ENCODE measurements at regions not wholly inside any gene's neighbourhood (a gene's known extent, or its start where the extent isn't known, plus 50 kb on each side); places are given as distances from the start of the nearest gene placed in this dataset.

- peaks cover 2% of the 10 kb centered on the region for H3K9me3 Mint-ChIP-seq
- ATAC-seq (no peak), DNase-seq (ENCODE audit: low spot score in 2 of 2) (no peak)
- H3K4me3 Mint-ChIP-seq: no peak overlapping the region
- H3K27ac Mint-ChIP-seq: no peak overlapping the region
- no peaks in the 10 kb centered on the region for H3K36me3 Mint-ChIP-seq
- no peaks in the 10 kb centered on the region for H3K4me1 Mint-ChIP-seq
These were observed 114.0 kb downstream of the DRD1 start for GRCh38 chr5:175329976-175330375.

- H3K36me3 Mint-ChIP-seq: no peaks in the 10 kb centered on the region
- DNase-seq (ENCODE audit: low spot score in 2 of 2) (no peak), ATAC-seq (no peak)
- H3K4me3 Mint-ChIP-seq: no peak overlapping the region
- peaks cover 2% of the 10 kb centered on the region for H3K9me3 Mint-ChIP-seq
- no peak overlapping the region for H3K27ac Mint-ChIP-seq
- no peaks in the 10 kb centered on the region for H3K4me1 Mint-ChIP-seq
These were observed 115.3 kb downstream of the DRD1 start for GRCh38 chr5:175328687-175329086.

GRCh38 chr5:175328176-175328575, 115.8 kb downstream of the DRD1 start:
- H3K36me3 Mint-ChIP-seq: no peaks in the 10 kb centered on the region
- ATAC-seq: no peak

GRCh38 chr5:175325681-175326080, 118.3 kb downstream of the DRD1 start:
- DNase-seq (ENCODE audit: low spot score in 2 of 2) (no peak), ATAC-seq (no peak)
- H3K4me3 Mint-ChIP-seq: no peak overlapping the region
- H3K9me3 Mint-ChIP-seq: peaks cover 5% of the 10 kb centered on the region
- H3K36me3 Mint-ChIP-seq: no peaks in the 10 kb centered on the region
- no peak overlapping the region for H3K27ac Mint-ChIP-seq
- no peaks in the 10 kb centered on the region for H3K4me1 Mint-ChIP-seq

More at GRCh38 chr5:175328176-175328575, 115.8 kb downstream of the DRD1 start:
- no peak overlapping the region for H3K27ac Mint-ChIP-seq
- H3K9me3 Mint-ChIP-seq: peaks cover 2% of the 10 kb centered on the region
- no peak overlapping the region for H3K4me3 Mint-ChIP-seq
- no peak for DNase-seq (ENCODE audit: low spot score in 2 of 2)
- no peaks in the 10 kb centered on the region for H3K4me1 Mint-ChIP-seq

- peaks cover 5% of the 10 kb centered on the region for H3K9me3 Mint-ChIP-seq
- peak in 1 of 2 donors; percentile 47 for DNase-seq (ENCODE audit: low spot score in 2 of 2)
- no peak overlapping the region for H3K4me3 Mint-ChIP-seq
- no peaks in the 10 kb centered on the region for H3K36me3 Mint-ChIP-seq
- no peak for ATAC-seq
- no peaks in the 10 kb centered on the region for H3K4me1 Mint-ChIP-seq
- H3K27ac Mint-ChIP-seq: no peak overlapping the region
These were observed 122.0 kb downstream of the DRD1 start for GRCh38 chr5:175321927-175322532.

- no peak for DNase-seq (ENCODE audit: low spot score in 2 of 2)
- Mint-ChIP-seq H3K4me3 (no peak overlapping the region), H3K9me3 (peaks cover 5% of the 10 kb centered on the region), H3K36me3 (no peaks in the 10 kb centered on the region), H3K27ac (no peak overlapping the region), H3K4me1 (no peaks in the 10 kb centered on the region)
- ATAC-seq: no peak
These were observed 124.8 kb downstream of the DRD1 start for GRCh38 chr5:175319199-175319598.

- no peak for ATAC-seq
- Mint-ChIP-seq H3K9me3 (peaks cover 4% of the 10 kb centered on the region), H3K4me3 (no peak overlapping the region), H3K4me1 (no peaks in the 10 kb centered on the region), H3K36me3 (no peaks in the 10 kb centered on the region), H3K27ac (no peak overlapping the region)
- no peak for DNase-seq (ENCODE audit: low spot score in 2 of 2)
These were observed 126.1 kb downstream of the DRD1 start for GRCh38 chr5:175317872-175318271.

- Mint-ChIP-seq H3K36me3 (no peaks in the 10 kb centered on the region), H3K4me3 (no peak overlapping the region), H3K4me1 (no peaks in the 10 kb centered on the region), H3K9me3 (peaks cover 5% of the 10 kb centered on the region), H3K27ac (no peak overlapping the region)
- no peak for DNase-seq (ENCODE audit: low spot score in 2 of 2)
- ATAC-seq: no peak
These were observed 134.7 kb downstream of the DRD1 start for GRCh38 chr5:175309218-175309810.

- H3K9me3 Mint-ChIP-seq: peaks cover 8% of the 10 kb centered on the region
- ATAC-seq (no peak), DNase-seq (ENCODE audit: low spot score in 2 of 2) (no peak)
- no peaks in the 10 kb centered on the region for H3K36me3 Mint-ChIP-seq
- H3K4me3 Mint-ChIP-seq: no peak overlapping the region
- H3K27ac Mint-ChIP-seq: no peak overlapping the region
- H3K4me1 Mint-ChIP-seq: no peaks in the 10 kb centered on the region
These were observed 135.3 kb downstream of the DRD1 start for GRCh38 chr5:175308701-175309100.

- no peak for DNase-seq (ENCODE audit: low spot score in 2 of 2)
- no peak overlapping the region for H3K27ac Mint-ChIP-seq
- no peak for ATAC-seq
- H3K4me1 Mint-ChIP-seq: no peaks in the 10 kb centered on the region
- H3K9me3 Mint-ChIP-seq: peaks cover 8% of the 10 kb centered on the region
- no peak overlapping the region for H3K4me3 Mint-ChIP-seq
- H3K36me3 Mint-ChIP-seq: no peaks in the 10 kb centered on the region
These were observed 137.6 kb downstream of the DRD1 start for GRCh38 chr5:175306381-175306780.

- Mint-ChIP-seq H3K27ac (no peak overlapping the region), H3K9me3 (peaks cover 8% of the 10 kb centered on the region), H3K36me3 (no peaks in the 10 kb centered on the region), H3K4me1 (no peaks in the 10 kb centered on the region), H3K4me3 (no peak overlapping the region)
- ATAC-seq: no peak
- DNase-seq (ENCODE audit: low spot score in 2 of 2): no peak
These were observed 138.7 kb downstream of the DRD1 start for GRCh38 chr5:175305251-175305650.

GRCh38 chr5:175290379-175290778, 153.6 kb downstream of the DRD1 start:
- Mint-ChIP-seq H3K27ac (no peak overlapping the region), H3K4me1 (no peaks in the 10 kb centered on the region), H3K4me3 (no peak overlapping the region), H3K36me3 (no peaks in the 10 kb centered on the region), H3K9me3 (peaks cover 4% of the 10 kb centered on the region)
- ATAC-seq: no peak
- DNase-seq (ENCODE audit: low spot score in 2 of 2): no peak

- ATAC-seq: no peak
- DNase-seq (ENCODE audit: low spot score in 2 of 2): no peak
- Mint-ChIP-seq H3K27ac (no peak overlapping the region), H3K36me3 (no peaks in the 10 kb centered on the region), H3K9me3 (peaks cover 5% of the 10 kb centered on the region), H3K4me1 (no peaks in the 10 kb centered on the region), H3K4me3 (no peak overlapping the region)
These were observed 155.8 kb downstream of the DRD1 start for GRCh38 chr5:175288048-175288621.

- Mint-ChIP-seq H3K27ac (no peak overlapping the region), H3K4me3 (no peak overlapping the region), H3K9me3 (peaks cover 6% of the 10 kb centered on the region), H3K4me1 (no peaks in the 10 kb centered on the region), H3K36me3 (no peaks in the 10 kb centered on the region)
- ATAC-seq (no peak), DNase-seq (ENCODE audit: low spot score in 2 of 2) (no peak)
These were observed 157.0 kb downstream of the DRD1 start for GRCh38 chr5:175286981-175287380.

- Mint-ChIP-seq H3K4me1 (no peaks in the 10 kb centered on the region), H3K9me3 (peaks cover 6% of the 10 kb centered on the region), H3K27ac (no peak overlapping the region), H3K4me3 (no peak overlapping the region), H3K36me3 (no peaks in the 10 kb centered on the region)
- ATAC-seq: no peak
- no peak for DNase-seq (ENCODE audit: low spot score in 2 of 2)
These were observed 158.7 kb downstream of the DRD1 start for GRCh38 chr5:175285261-175285660.

GRCh38 chr5:175284806-175285205, 159.2 kb downstream of the DRD1 start:
- Mint-ChIP-seq H3K4me1 (no peaks in the 10 kb centered on the region), H3K9me3 (peaks cover 6% of the 10 kb centered on the region), H3K27ac (no peak overlapping the region), H3K4me3 (no peak overlapping the region), H3K36me3 (no peaks in the 10 kb centered on the region)
- ATAC-seq: no peak
- DNase-seq (ENCODE audit: low spot score in 2 of 2): no peak

Data from stimulated activated effector memory CD8-positive, alpha-beta T cell treated with anti-CD3 and anti-CD28 coated beads, Interleukin-12 subunit alpha, Interleukin-12 subunit beta, amount 100 ng/mL, for 72 hours (primary cell).